ENCODE measurements at regions not wholly inside any gene's neighbourhood (a gene's known extent, or its start where the extent isn't known, plus 50 kb on each side); places are given as distances from the start of the nearest gene placed in this dataset.

DNA sequence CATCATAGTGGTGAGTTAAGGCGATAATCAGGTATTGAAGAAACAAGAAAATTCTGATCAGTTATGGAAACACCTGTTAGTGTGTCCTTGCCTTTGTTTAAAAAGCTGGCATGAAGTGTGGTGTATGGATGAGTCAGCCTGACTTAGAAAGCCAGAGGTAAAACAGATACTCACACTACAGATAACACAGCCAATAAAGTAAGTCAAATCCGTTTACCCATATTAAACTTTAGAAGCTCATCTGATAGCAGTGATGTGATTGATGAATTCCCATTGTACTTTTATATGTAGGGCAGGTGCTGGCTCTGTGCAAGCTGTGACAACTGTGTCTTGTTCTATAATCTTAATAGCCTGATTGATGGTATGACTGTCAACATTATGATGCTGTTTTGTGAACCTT is 1392.7 kb upstream of the IGFBP7 start:
- TF ChIP-seq, protein P1, sequence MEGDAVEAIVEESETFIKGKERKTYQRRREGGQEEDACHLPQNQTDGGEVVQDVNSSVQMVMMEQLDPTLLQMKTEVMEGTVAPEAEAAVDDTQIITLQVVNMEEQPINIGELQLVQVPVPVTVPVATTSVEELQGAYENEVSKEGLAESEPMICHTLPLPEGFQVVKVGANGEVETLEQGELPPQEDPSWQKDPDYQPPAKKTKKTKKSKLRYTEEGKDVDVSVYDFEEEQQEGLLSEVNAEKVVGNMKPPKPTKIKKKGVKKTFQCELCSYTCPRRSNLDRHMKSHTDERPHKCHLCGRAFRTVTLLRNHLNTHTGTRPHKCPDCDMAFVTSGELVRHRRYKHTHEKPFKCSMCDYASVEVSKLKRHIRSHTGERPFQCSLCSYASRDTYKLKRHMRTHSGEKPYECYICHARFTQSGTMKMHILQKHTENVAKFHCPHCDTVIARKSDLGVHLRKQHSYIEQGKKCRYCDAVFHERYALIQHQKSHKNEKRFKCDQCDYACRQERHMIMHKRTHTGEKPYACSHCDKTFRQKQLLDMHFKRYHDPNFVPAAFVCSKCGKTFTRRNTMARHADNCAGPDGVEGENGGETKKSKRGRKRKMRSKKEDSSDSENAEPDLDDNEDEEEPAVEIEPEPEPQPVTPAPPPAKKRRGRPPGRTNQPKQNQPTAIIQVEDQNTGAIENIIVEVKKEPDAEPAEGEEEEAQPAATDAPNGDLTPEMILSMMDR (IDR thresholded peaks at IDR 0.05; ENCODE audit: low read length) = no peak
- TF ChIP-seq EZH2 (IDR thresholded peaks at IDR 0.05; ENCODE audit: borderline replicate concordance, low read length) = no peak

Data from OCI-LY1 (cell line).